IMR-90 (cell line): ENCODE measurements at regions not wholly inside any gene's neighbourhood (a gene's known extent, or its start where the extent isn't known, plus 50 kb on each side); places are given as distances from the start of the nearest gene placed in this dataset.

Experiments used
- ATAC-seq: fragments of 200-7000 bp; cut with Tn5 transposase; 2 replicates; pipeline ENCODE4 v1.9.1; 2020; ENCODE audit warnings: low read depth, mild to moderate bottlenecking, moderate library complexity
- BruUV-seq: library from RNA; stranded (reverse); fragments of 400-500 nt; replicated peaks from 2 replicates; lab custom pipeline; 2021; lab: Mats Ljungman, UMichigan
- CTCF ChIA-PET: fragments of 300-600 bp; formaldehyde crosslinking; extraction: SDS; loops from one replicate; lab custom pipeline; 2021; ENCODE audit warnings: antibody characterized with exemption; lab: Yijun Ruan, JAX
- POLR2A ChIA-PET: fragments of 300-600 bp; sonication (Branson Sonifier 250); formaldehyde crosslinking; loops from one replicate; lab custom pipeline; 2022; ENCODE audit warnings: antibody characterized with exemption; ENCODE audit not compliant: unreplicated experiment; lab: Charles Lee
- DNase-seq: peaks from one replicate; pipeline ENCODE4 v3.0.0; 2013
- H2AFZ ChIP-seq: replicated peaks from 2 replicates; pipeline ENCODE3; 2013; ENCODE audit warnings: low read length, mild to moderate bottlenecking; ENCODE audit not compliant: poor library complexity
- H2AK5ac ChIP-seq: 2 replicates; pipeline ENCODE4 v1.6.1; 2013; ENCODE audit warnings: low read depth, low read length, inconsistent platforms
- H2AK9ac ChIP-seq: replicated peaks from 2 replicates; pipeline ENCODE3; 2013; ENCODE audit warnings: mild to moderate bottlenecking, low read depth, low read length, moderate library complexity; ENCODE audit not compliant: poor library complexity
- H2BK120ac ChIP-seq: 2 replicates; pipeline ENCODE4 v1.6.1; 2013; ENCODE audit warnings: low read depth, low read length, inconsistent platforms
- H2BK15ac ChIP-seq: 3 replicates; pipeline ENCODE4 v1.6.1; 2013; ENCODE audit warnings: low read depth, low read length, inconsistent platforms
- H2BK20ac ChIP-seq: 2 replicates; pipeline ENCODE4 v1.6.1; 2013; ENCODE audit warnings: low read depth, mild to moderate bottlenecking, inconsistent platforms, low read length, moderate library complexity
- H2BK5ac ChIP-seq: 2 replicates; pipeline ENCODE4 v1.6.1; 2013; ENCODE audit warnings: mild to moderate bottlenecking, low read depth, low read length, inconsistent platforms; ENCODE audit not compliant: poor library complexity, severe bottlenecking
- H3K14ac ChIP-seq: replicated peaks from 2 replicates; pipeline ENCODE4 v1.6.1; 2013; ENCODE audit warnings: low read depth, low read length, inconsistent platforms
- H3K18ac ChIP-seq: 2 replicates; pipeline ENCODE4 v1.6.1; 2013; ENCODE audit warnings: low read depth, low read length, control low read depth
- H3K23ac ChIP-seq: 2 replicates; pipeline ENCODE4 v1.6.1; 2013; ENCODE audit warnings: low read depth, low read length, inconsistent platforms
- H3K27ac ChIP-seq: 2 replicates; pipeline ENCODE4 v1.5.1; 2013; ENCODE audit warnings: mild to moderate bottlenecking, control low read depth, low read length; ENCODE audit not compliant: insufficient read depth
- H3K27me3 ChIP-seq: 2 replicates; pipeline ENCODE4 v1.6.1; 2013; ENCODE audit warnings: low read length; ENCODE audit not compliant: control insufficient read depth, insufficient read depth
- H3K36me3 ChIP-seq: 2 replicates; pipeline ENCODE4 v1.6.1; 2013; ENCODE audit warnings: low read length, mixed read lengths; ENCODE audit not compliant: control insufficient read depth, insufficient read depth
- H3K4ac ChIP-seq: 2 replicates; pipeline ENCODE4 v1.6.1; 2013; ENCODE audit warnings: low read depth, low read length, inconsistent platforms
- H3K4me1 ChIP-seq: 2 replicates; pipeline ENCODE4 v1.6.1; 2013; ENCODE audit warnings: low read length, mixed read lengths; ENCODE audit not compliant: control insufficient read depth, insufficient read depth
- H3K4me2 ChIP-seq: 2 replicates; pipeline ENCODE4 v1.6.1; 2013; ENCODE audit warnings: low read depth, mild to moderate bottlenecking, control low read depth, low read length, moderate library complexity
- H3K4me3 ChIP-seq: 2 replicates; pipeline ENCODE4 v1.5.1; 2013; ENCODE audit warnings: low read depth, mild to moderate bottlenecking, control low read depth, low read length, moderate library complexity; ENCODE audit not compliant: insufficient read depth
- H3K56ac ChIP-seq: 2 replicates; pipeline ENCODE4 v1.6.1; 2013; ENCODE audit warnings: low read length, inconsistent platforms; ENCODE audit not compliant: insufficient read depth; ENCODE audit errors: extremely low read depth
- H3K79me1 ChIP-seq, 2 experiments: 2 replicates each; pipeline ENCODE4 v1.6.1; 2013; ENCODE audit warnings: low read length in 2 of 2, inconsistent platforms in 1 of 2, low read depth in 1 of 2
- H3K9ac ChIP-seq: 2 replicates; pipeline ENCODE4 v1.6.1; 2013; ENCODE audit warnings: low read depth, low read length, control low read depth
- H3K9me1 ChIP-seq: 2 replicates; pipeline ENCODE4 v1.6.1; 2013; ENCODE audit warnings: low read length, inconsistent platforms; ENCODE audit not compliant: insufficient read depth
- H3K9me3 ChIP-seq: 2 replicates; pipeline ENCODE4 v1.6.1; 2013; ENCODE audit warnings: low read length; ENCODE audit not compliant: control insufficient read depth, insufficient read depth
- H4K20me1 ChIP-seq: 2 replicates; pipeline ENCODE4 v1.6.1; 2013; ENCODE audit warnings: low read length, inconsistent platforms; ENCODE audit not compliant: insufficient read depth
- H4K5ac ChIP-seq: 2 replicates; pipeline ENCODE4 v1.6.1; 2013; ENCODE audit warnings: mild to moderate bottlenecking, low read depth, low read length, control low read depth
- H4K8ac ChIP-seq, 2 experiments: 2 replicates each; pipeline ENCODE4 v1.6.1; 2013; ENCODE audit warnings: low read depth in 2 of 2, low read length in 2 of 2, control low read depth in 1 of 2, inconsistent platforms in 1 of 2
- H4K91ac ChIP-seq: 2 replicates; pipeline ENCODE4 v1.6.1; 2013; ENCODE audit warnings: low read depth, low read length, inconsistent platforms; ENCODE audit not compliant: insufficient read depth
- CEBPB ChIP-seq: IDR thresholded peaks from 2 replicates; pipeline ENCODE4 v1.6.1; 2012; ENCODE audit warnings: low read depth, low read length, improper control_type of control experiment
- CHD1 ChIP-seq: IDR thresholded peaks from 2 replicates; pipeline ENCODE4 v1.6.1; 2012; ENCODE audit warnings: low read depth, low read length, improper control_type of control experiment
- MAZ ChIP-seq: IDR thresholded peaks from 2 replicates; pipeline ENCODE4 v1.6.1; 2012; ENCODE audit warnings: low read depth, mild to moderate bottlenecking, low read length, improper control_type of control experiment, moderate library complexity, borderline replicate concordance
- MXI1 ChIP-seq: IDR thresholded peaks from 2 replicates; pipeline ENCODE4 v1.6.1; 2012; ENCODE audit warnings: low read depth, mild to moderate bottlenecking, low read length, moderate library complexity, borderline replicate concordance
- NFE2L2 ChIP-seq: fragments of 150-350 bp; IDR thresholded peaks from 2 replicates; pipeline ENCODE4 v1.6.1; 2016; ENCODE audit warnings: low read depth, mild to moderate bottlenecking, low read length
- POLR2A ChIP-seq: IDR thresholded peaks from 2 replicates; pipeline ENCODE4 v1.6.1; 2012; ENCODE audit warnings: mild to moderate bottlenecking, low read depth, low read length
- RFX5 ChIP-seq: IDR thresholded peaks from 2 replicates; pipeline ENCODE4 v1.8.0; 2012; ENCODE audit warnings: low read depth, mild to moderate bottlenecking, low read length, moderate library complexity
- WGBS, 2 experiments: methylation state at CpG; one replicate each; pipeline versions ENCODE4 v1.1.5 to v1.1.7; 2013; ENCODE audit warnings: missing lambda C conversion rate in 2 of 2; ENCODE audit not compliant: insufficient read length in 1 of 2; ENCODE audit errors: extremely low coverage in 2 of 2; 5-methylcytosine and 5-hydroxymethylcytosine counted together
- dilution Hi-C: fragments of 300-500 bp; cut with HindIII; formaldehyde crosslinking; loops from one replicate; pipeline ENCODE4 v1.14.3; 2018; ENCODE audit warnings: low sequenced_read_pairs; ENCODE audit not compliant: unreplicated experiment
- in situ Hi-C: fragments of 300-500 bp; cut with MboI; formaldehyde crosslinking; loops from 3 replicates; pipeline ENCODE4 v1.14.3; 2019; ENCODE audit warnings: low sequenced_read_pairs, inconsistent platforms, mixed read lengths
- intact Hi-C: fragments of 100-400 bp; cut with micrococcal nuclease; formaldehyde crosslinking; loops from 2 replicates; pipeline ENCODE4 v1.10.0; 2022
- TF ChIP-seq, protein P1 (sequence below): conservative IDR thresholded peaks from 2 replicates; pipeline ENCODE4 v1.5.1; 2012; ENCODE audit warnings: mild to moderate bottlenecking, low read depth, low read length, improper control_type of control experiment

DNA sequence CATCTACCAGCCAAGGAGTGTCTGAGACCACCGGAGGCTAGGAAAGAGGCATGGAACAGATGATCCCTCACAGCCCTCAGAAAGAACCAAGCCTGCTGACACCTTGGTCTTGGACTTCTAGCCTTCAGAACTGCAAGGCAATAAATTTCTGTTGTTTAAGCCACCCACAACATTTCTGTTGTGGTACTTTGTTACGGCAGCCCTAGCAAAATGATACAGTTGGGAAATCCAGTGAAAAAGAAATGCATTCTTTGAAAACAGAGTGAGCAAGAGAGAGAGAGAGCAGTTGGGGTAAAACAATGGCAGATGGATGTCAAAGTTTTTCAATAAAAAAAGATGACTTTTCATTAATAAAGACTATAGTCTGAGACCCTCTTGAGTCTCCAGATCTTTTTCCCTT lies 219.4 kb downstream of the NFKBIZ start:
- Histone ChIP-seq H3K18ac (peak overlapping the region; percentile 67; the same call in 1 of the 2 replicates), H3K23ac (peak overlapping the region; percentile 14; the same call in 1 of the 2 replicates), H2BK15ac (no peak overlapping the region), H3K27ac (no peak overlapping the region), H3K79me1 (no peaks in the 10 kb centered on the region), H3K56ac (no peak overlapping the region), H3K9ac (no peak overlapping the region), H2AK5ac (peak overlapping the region; percentile 11; the same call in 1 of the 2 replicates), H3K4me3 (no peak overlapping the region), H2AFZ (no peak overlapping the region), H4K8ac (0 out of 4 replicates have a peak overlapping the region, but pooled peaks of 1 of the 2 experiments have one; percentile 12), H3K27me3 (no peaks in the 10 kb centered on the region), H4K91ac (no peak overlapping the region; the same call in 1 of the 2 replicates), H4K5ac (peak overlapping the region; percentile 68; the same call in 1 of the 2 replicates), H3K36me3 (no peaks in the 10 kb centered on the region), H3K9me1 (no peaks in the 10 kb centered on the region; the same call in 1 of the 2 replicates), H2BK120ac (no peak overlapping the region), H3K9me3 (no peaks in the 10 kb centered on the region), H4K20me1 (no peaks in the 10 kb centered on the region), H3K14ac (peak overlapping the region; percentile 46; the same call in 1 of the 2 replicates), H3K4ac (peak overlapping the region; percentile 19; the same call in 1 of the 2 replicates), H3K4me2 (no peak overlapping the region), H2BK5ac (peak overlapping the region; percentile 38), H2AK9ac (no peak overlapping the region), H3K4me1 (peaks cover 4% of the 10 kb centered on the region), H2BK20ac (no peak overlapping the region)
- DNase-seq (no peak), ATAC-seq (no peak)
- no peak for TF ChIP-seq NFE2L2
- no peak for TF ChIP-seq MAZ
- TF ChIP-seq MXI1: no peak
- no peak for TF ChIP-seq CHD1
- TF ChIP-seq POLR2A: no peak
- TF ChIP-seq, protein P1, sequence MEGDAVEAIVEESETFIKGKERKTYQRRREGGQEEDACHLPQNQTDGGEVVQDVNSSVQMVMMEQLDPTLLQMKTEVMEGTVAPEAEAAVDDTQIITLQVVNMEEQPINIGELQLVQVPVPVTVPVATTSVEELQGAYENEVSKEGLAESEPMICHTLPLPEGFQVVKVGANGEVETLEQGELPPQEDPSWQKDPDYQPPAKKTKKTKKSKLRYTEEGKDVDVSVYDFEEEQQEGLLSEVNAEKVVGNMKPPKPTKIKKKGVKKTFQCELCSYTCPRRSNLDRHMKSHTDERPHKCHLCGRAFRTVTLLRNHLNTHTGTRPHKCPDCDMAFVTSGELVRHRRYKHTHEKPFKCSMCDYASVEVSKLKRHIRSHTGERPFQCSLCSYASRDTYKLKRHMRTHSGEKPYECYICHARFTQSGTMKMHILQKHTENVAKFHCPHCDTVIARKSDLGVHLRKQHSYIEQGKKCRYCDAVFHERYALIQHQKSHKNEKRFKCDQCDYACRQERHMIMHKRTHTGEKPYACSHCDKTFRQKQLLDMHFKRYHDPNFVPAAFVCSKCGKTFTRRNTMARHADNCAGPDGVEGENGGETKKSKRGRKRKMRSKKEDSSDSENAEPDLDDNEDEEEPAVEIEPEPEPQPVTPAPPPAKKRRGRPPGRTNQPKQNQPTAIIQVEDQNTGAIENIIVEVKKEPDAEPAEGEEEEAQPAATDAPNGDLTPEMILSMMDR: no peak
- TF ChIP-seq CEBPB: no peak
- no peak for TF ChIP-seq RFX5
- dilution Hi-C loops (no loop called here), in situ Hi-C loops (no loop called here), intact Hi-C loops (loop anchor here (1.0 kb wide), 1 partner anchor 241 kb away; no protein-coding TSS in a partner anchor)
- POLR2A ChIA-PET: no interaction called here
- CTCF ChIA-PET: no interaction called here
- no TSS peak for BruUV-seq
- WGBS, 2 experiments: no CpG with 5 or more reads among the region's 2 CpGs
